CD1c-positive myeloid dendritic cell (primary cell): ENCODE measurements at regions not wholly inside any gene's neighbourhood (a gene's known extent, or its start where the extent isn't known, plus 50 kb on each side); places are given as distances from the start of the nearest gene placed in this dataset.

Source experiments
- DNase-seq: peaks from one replicate; pipeline ENCODE4 v3.0.0-alpha.2; 2016; ENCODE audit errors: extremely low spot score

GRCh38 chr4:36493251-36493650, 211.8 kb downstream of the DTHD1 start:
- no peak for DNase-seq

GRCh38 chr4:36494016-36494415, 212.6 kb downstream of the DTHD1 start:
- DNase-seq = no peak

GRCh38 chr4:36494747-36495146, 213.3 kb downstream of the DTHD1 start:
- DNase-seq = no peak

- no peak for DNase-seq
Measured at GRCh38 chr4:36502350-36502749, 220.9 kb downstream of the DTHD1 start.

GRCh38 chr4:36508394-36508793, 227.0 kb downstream of the DTHD1 start:
- DNase-seq = no peak

- no peak for DNase-seq
Measured at GRCh38 chr4:36509845-36510244, 228.4 kb downstream of the DTHD1 start.

- no peak for DNase-seq
Measured at GRCh38 chr4:36511785-36512184, 230.4 kb downstream of the DTHD1 start.

- no peak for DNase-seq
Measured at GRCh38 chr4:36516522-36517095, 235.2 kb downstream of the DTHD1 start.

GRCh38 chr4:36523182-36523581, 241.8 kb downstream of the DTHD1 start:
- DNase-seq = no peak

GRCh38 chr4:36532670-36533379, 251.4 kb downstream of the DTHD1 start:
- no peak for DNase-seq

- no peak for DNase-seq
Measured at GRCh38 chr4:36533944-36534343, 252.5 kb downstream of the DTHD1 start.

GRCh38 chr4:36547383-36547782, 266.0 kb downstream of the DTHD1 start:
- DNase-seq = no peak

GRCh38 chr4:36549252-36549651, 267.8 kb downstream of the DTHD1 start:
- DNase-seq = no peak

GRCh38 chr4:36549992-36550391, 268.6 kb downstream of the DTHD1 start:
- no peak for DNase-seq

- no peak for DNase-seq
Measured at GRCh38 chr4:36551697-36552214, 270.3 kb downstream of the DTHD1 start.

GRCh38 chr4:36553029-36553428, 271.6 kb downstream of the DTHD1 start:
- no peak for DNase-seq

GRCh38 chr4:36553453-36553852, 272.0 kb downstream of the DTHD1 start:
- DNase-seq = no peak

GRCh38 chr4:36556984-36557383, 275.6 kb downstream of the DTHD1 start:
- no peak for DNase-seq

GRCh38 chr4:36568575-36568974, 287.2 kb downstream of the DTHD1 start:
- DNase-seq = no peak

- no peak for DNase-seq
Measured at GRCh38 chr4:36573441-36573840, 292.0 kb downstream of the DTHD1 start.

GRCh38 chr4:36574816-36575215, 293.4 kb downstream of the DTHD1 start:
- no peak for DNase-seq

- no peak for DNase-seq
Measured at GRCh38 chr4:36582198-36582597, 300.8 kb downstream of the DTHD1 start.

- DNase-seq = no peak
Measured at GRCh38 chr4:36587909-36588472, 306.6 kb downstream of the DTHD1 start.
